HCT116 (cell line): ENCODE measurements at regions not wholly inside any gene's neighbourhood (a gene's known extent, or its start where the extent isn't known, plus 50 kb on each side); places are given as distances from the start of the nearest gene placed in this dataset.

Experiments used
- ATAC-seq: fragments of 200-7000 bp; cut with Tn5 transposase; 2 replicates; pipeline ENCODE4 v1.9.1; 2020; ENCODE audit warnings: mild to moderate bottlenecking, moderate library complexity
- BruUV-seq: library from RNA; stranded (reverse); fragments of 400-500 nt; replicated peaks from 2 replicates; lab custom pipeline; 2021; lab: Mats Ljungman, UMichigan
- CTCF ChIA-PET: fragments of 300-600 bp; sonication (Branson Sonifier 250); formaldehyde crosslinking; loops from one replicate; lab custom pipeline; 2021; ENCODE audit warnings: antibody characterized with exemption; lab: Charles Lee
- POLR2A ChIA-PET: fragments of 300-600, 350-600 bp; sonication (Branson Sonifier 250); formaldehyde crosslinking; loops from one replicate; lab custom pipeline; 2021; ENCODE audit warnings: antibody characterized with exemption; lab: Charles Lee
- RAD21 ChIA-PET, 2 experiments: fragments of 300-600 bp; sonication (Branson Sonifier 250); formaldehyde crosslinking; loops; one replicate each; lab custom pipeline; 2023; ENCODE audit warnings: low total read pairs in 2 of 2; ENCODE audit not compliant: uncharacterized antibody in 2 of 2, unreplicated experiment in 2 of 2, low non-redundant PET in 1 of 2; lab: Charles Lee
- DNase-seq: peaks from one replicate; pipeline ENCODE4 v3.0.0-alpha.2; 2010; ENCODE audit warnings: low read depth, low spot score
- H2AFZ ChIP-seq: fragments of 200-600 bp; shearing (Covaris generic), sonication (generic); 2 replicates; pipeline ENCODE4 v1.6.1; 2017; ENCODE audit warnings: low read depth, mixed run types, mixed read lengths, antibody characterized with exemption, low read length; ENCODE audit not compliant: poor library complexity, severe bottlenecking
- H3K27ac ChIP-seq: 2 replicates; pipeline ENCODE4 v1.5.1; 2012; ENCODE audit warnings: low read depth, low read length
- H3K27me3 ChIP-seq: fragments of 200-600 bp; sonication (generic); 2 replicates; pipeline ENCODE4 v1.6.1; 2016; ENCODE audit warnings: mixed run types, low read length, mixed read lengths; ENCODE audit not compliant: insufficient read depth
- H3K36me3 ChIP-seq, 2 experiments: fragments of 200-500 bp in 1 of 2; fragments of 200-600 bp in 1 of 2; sonication (Bioruptor generic) in 1 of 2; sonication (generic) in 1 of 2; 2 replicates each; pipeline versions ENCODE4 v1.5.1 to v1.6.1; 2014 to 2016; ENCODE audit warnings: low read length in 2 of 2, inconsistent platforms in 1 of 2, mixed read lengths in 1 of 2, mixed run types in 1 of 2; ENCODE audit not compliant: insufficient read depth in 2 of 2, control insufficient read depth in 1 of 2
- H3K4me1 ChIP-seq, 2 experiments: fragments of 200-600 bp in 1 of 2; sonication (generic) in 1 of 2; 2 replicates each; pipeline versions ENCODE4 v1.5.1 to v1.6.1; 2012 to 2017; ENCODE audit warnings: low read length in 2 of 2, inconsistent platforms in 1 of 2, mild to moderate bottlenecking in 1 of 2, mixed read lengths in 1 of 2, mixed run types in 1 of 2, moderate library complexity in 1 of 2; ENCODE audit not compliant: insufficient read depth in 2 of 2, control insufficient read depth in 1 of 2
- H3K4me2 ChIP-seq: fragments of 200-600 bp; sonication (generic); 2 replicates; pipeline ENCODE4 v1.6.1; 2017; ENCODE audit warnings: mixed run types, low read length, mixed read lengths
- H3K4me3 ChIP-seq, 2 experiments: fragments of 200-600 bp in 1 of 2; sonication (generic) in 1 of 2; replicated peaks in 1 of 2; 2 replicates each; pipeline ENCODE4 v1.5.1; 2011 to 2016; ENCODE audit warnings: low read length in 2 of 2, control low read depth in 1 of 2, low read depth in 1 of 2, mild to moderate bottlenecking in 1 of 2, mixed read lengths in 1 of 2, mixed run types in 1 of 2
- H3K79me2 ChIP-seq: fragments of 200-600 bp; sonication (generic); 2 replicates; pipeline ENCODE4 v1.6.1; 2017; ENCODE audit warnings: mild to moderate bottlenecking, mixed run types, low read length, moderate library complexity, mixed read lengths; ENCODE audit not compliant: insufficient read depth
- H3K9ac ChIP-seq: fragments of 200-600 bp; sonication (generic); 2 replicates; pipeline ENCODE4 v1.6.1; 2016; ENCODE audit warnings: low read length, mixed read lengths
- H3K9me2 ChIP-seq: fragments of 200-600 bp; sonication (generic), shearing (Covaris generic); 2 replicates; pipeline ENCODE4 v1.6.1; 2017; ENCODE audit warnings: mixed run types, mild to moderate bottlenecking, moderate library complexity; ENCODE audit not compliant: insufficient read depth
- H3K9me3 ChIP-seq, 2 experiments: fragments of 200-500 bp in 1 of 2; fragments of 200-600 bp in 1 of 2; sonication (Bioruptor generic) in 1 of 2; sonication (generic) in 1 of 2; 2 replicates each; pipeline ENCODE4 v1.6.1; 2014 to 2017; ENCODE audit warnings: low read length in 2 of 2, mixed read lengths in 2 of 2, inconsistent platforms in 1 of 2, low read depth in 1 of 2, mild to moderate bottlenecking in 1 of 2, mixed run types in 1 of 2, moderate library complexity in 1 of 2; ENCODE audit not compliant: control insufficient read depth in 1 of 2, insufficient read depth in 1 of 2
- H4K20me1 ChIP-seq: fragments of 200-600 bp; sonication (generic), shearing (Covaris generic); 2 replicates; pipeline ENCODE4 v1.6.1; 2017; ENCODE audit warnings: mixed run types, mild to moderate bottlenecking, moderate library complexity; ENCODE audit not compliant: insufficient read depth
- ATF3 ChIP-seq: IDR thresholded peaks from 2 replicates; pipeline ENCODE4 v1.6.1; 2012
- CBX3 ChIP-seq: IDR thresholded peaks from 2 replicates; pipeline ENCODE4 v1.6.1; 2012; ENCODE audit warnings: low read depth
- CEBPB ChIP-seq: IDR thresholded peaks from 2 replicates; pipeline ENCODE4 v1.6.1; 2012; ENCODE audit warnings: low read depth
- EGR1 ChIP-seq: IDR thresholded peaks from 2 replicates; pipeline ENCODE4 v1.6.1; 2012; ENCODE audit warnings: low read depth
- ELF1 ChIP-seq: IDR thresholded peaks from 2 replicates; pipeline ENCODE4 v1.6.1; 2012; ENCODE audit warnings: low read depth, borderline replicate concordance
- EZH2 ChIP-seq: fragments of 200-600 bp; sonication (generic); IDR thresholded peaks from 2 replicates; pipeline ENCODE4 v1.6.1; 2017; ENCODE audit warnings: antibody characterized with exemption, mixed run types
- EZH2phosphoT487 ChIP-seq: fragments of 200-600 bp; IDR thresholded peaks from 2 replicates; pipeline ENCODE4 v1.6.1; 2018; ENCODE audit warnings: antibody characterized with exemption, borderline replicate concordance
- FOSL1 ChIP-seq: IDR thresholded peaks from 2 replicates; pipeline ENCODE4 v1.6.1; 2012; ENCODE audit warnings: low read depth
- JUND ChIP-seq: IDR thresholded peaks from 2 replicates; pipeline ENCODE4 v1.6.1; 2012
- MAX ChIP-seq: IDR thresholded peaks from 2 replicates; pipeline ENCODE4 v1.6.1; 2012
- POLR2A ChIP-seq: IDR thresholded peaks from 2 replicates; pipeline ENCODE4 v1.7.0; 2011; ENCODE audit warnings: borderline replicate concordance; ENCODE audit not compliant: insufficient read depth, insufficient read length; ENCODE audit errors: extremely low read depth
- RAD21 ChIP-seq: IDR thresholded peaks from 2 replicates; pipeline ENCODE4 v1.6.1; 2012; ENCODE audit warnings: low read depth, mild to moderate bottlenecking
- REST ChIP-seq: IDR thresholded peaks from 2 replicates; pipeline ENCODE4 v1.6.1; 2012; ENCODE audit warnings: low read depth
- SP1 ChIP-seq: IDR thresholded peaks from 2 replicates; pipeline ENCODE4 v1.6.1; 2012; ENCODE audit warnings: low read depth
- SRF ChIP-seq: IDR thresholded peaks from 2 replicates; pipeline ENCODE4 v1.6.1; 2012; ENCODE audit warnings: low read depth
- TCF7L2 ChIP-seq: IDR thresholded peaks from 2 replicates; pipeline ENCODE4 v1.7.0; 2011; ENCODE audit warnings: borderline replicate concordance, inconsistent platforms; ENCODE audit not compliant: insufficient read depth, insufficient read length; ENCODE audit errors: extremely low read depth
- intact Hi-C: fragments of 100-400 bp; cut with micrococcal nuclease; formaldehyde crosslinking; loops from 2 replicates; pipeline ENCODE4 v1.10.0; 2022
- TF ChIP-seq, protein P1 (sequence below), 3 experiments: fragments of 200-600 bp in 1 of 3; sonication (generic) in 1 of 3; IDR thresholded peaks in 2 of 3; conservative IDR thresholded peaks in 1 of 3; 2 replicates each; pipeline ENCODE4 v1.5.1; 2012 to 2017; ENCODE audit warnings: low read depth in 2 of 3, low read length in 2 of 3, antibody characterized with exemption in 1 of 3, borderline replicate concordance in 1 of 3, control low read depth in 1 of 3, mild to moderate bottlenecking in 1 of 3, mixed read lengths in 1 of 3, mixed run types in 1 of 3, moderate library complexity in 1 of 3; ENCODE audit not compliant: insufficient read depth in 1 of 3

GRCh38 chr4:106594291-106594952, 225.8 kb upstream of the GIMD1 start:
- H3K79me2 ChIP-seq, result no peaks in the 10 kb centered on the region
- ChIA-PET RAD21 (no interaction called here), POLR2A (no interaction called here), CTCF (no interaction called here)
- no peaks in the 10 kb centered on the region for H3K36me3 ChIP-seq
- no peak overlapping the region for H3K4me3 ChIP-seq
- H3K4me2 ChIP-seq, result no peak overlapping the region
- DNase-seq (no peak), ATAC-seq (no peak)
- BruUV-seq, result no TSS peak
- intact Hi-C loops, result no loop called here
- H3K9me3 ChIP-seq, result no peaks in the 10 kb centered on the region
- H2AFZ ChIP-seq, result no peak overlapping the region
- H4K20me1 ChIP-seq, result no peaks in the 10 kb centered on the region
- no peaks in the 10 kb centered on the region for H3K27me3 ChIP-seq
- H3K9ac ChIP-seq, result no peak overlapping the region
- no peaks in the 10 kb centered on the region for H3K9me2 ChIP-seq
- H3K27ac ChIP-seq, result no peak overlapping the region
- TF ChIP-seq CBX3 (no peak), TCF7L2 (no peak)
- TF ChIP-seq, protein P1, sequence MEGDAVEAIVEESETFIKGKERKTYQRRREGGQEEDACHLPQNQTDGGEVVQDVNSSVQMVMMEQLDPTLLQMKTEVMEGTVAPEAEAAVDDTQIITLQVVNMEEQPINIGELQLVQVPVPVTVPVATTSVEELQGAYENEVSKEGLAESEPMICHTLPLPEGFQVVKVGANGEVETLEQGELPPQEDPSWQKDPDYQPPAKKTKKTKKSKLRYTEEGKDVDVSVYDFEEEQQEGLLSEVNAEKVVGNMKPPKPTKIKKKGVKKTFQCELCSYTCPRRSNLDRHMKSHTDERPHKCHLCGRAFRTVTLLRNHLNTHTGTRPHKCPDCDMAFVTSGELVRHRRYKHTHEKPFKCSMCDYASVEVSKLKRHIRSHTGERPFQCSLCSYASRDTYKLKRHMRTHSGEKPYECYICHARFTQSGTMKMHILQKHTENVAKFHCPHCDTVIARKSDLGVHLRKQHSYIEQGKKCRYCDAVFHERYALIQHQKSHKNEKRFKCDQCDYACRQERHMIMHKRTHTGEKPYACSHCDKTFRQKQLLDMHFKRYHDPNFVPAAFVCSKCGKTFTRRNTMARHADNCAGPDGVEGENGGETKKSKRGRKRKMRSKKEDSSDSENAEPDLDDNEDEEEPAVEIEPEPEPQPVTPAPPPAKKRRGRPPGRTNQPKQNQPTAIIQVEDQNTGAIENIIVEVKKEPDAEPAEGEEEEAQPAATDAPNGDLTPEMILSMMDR (IDR thresholded peaks at IDR 0.05 in 2 of 3, conservative IDR thresholded peaks at IDR 0.05 in 1 of 3; ENCODE audit: borderline replicate concordance in 1 of 3, insufficient read depth in 1 of 3, low read depth in 2 of 3, low read length in 2 of 3), result no peak
- no peaks in the 10 kb centered on the region for H3K4me1 ChIP-seq

DNA sequence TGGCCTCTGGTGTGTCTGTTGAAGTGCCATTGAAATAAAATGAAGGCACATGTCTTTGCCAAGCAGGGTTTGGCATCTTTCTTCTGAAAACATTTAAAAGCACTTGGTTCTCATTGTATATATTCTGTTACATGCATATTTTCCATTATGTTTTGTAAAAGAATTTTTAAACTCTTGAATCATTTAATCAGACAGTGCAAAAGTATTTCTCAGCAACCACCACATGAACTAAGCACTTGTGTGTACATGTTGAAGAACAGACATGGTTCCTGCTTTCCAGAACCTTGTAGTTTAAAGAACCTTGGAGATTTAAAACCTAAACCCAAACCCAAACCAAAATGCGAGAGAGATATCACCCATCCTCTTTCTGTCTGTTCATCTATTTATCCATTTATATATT, 220.3 kb upstream of the GIMD1 start:
- Histone ChIP-seq H3K36me3 (no peaks in the 10 kb centered on the region), H3K27me3 (no peaks in the 10 kb centered on the region), H2AFZ (no peak overlapping the region), H3K4me2 (no peak overlapping the region), H3K27ac (no peak overlapping the region), H3K4me1 (peaks cover 0 to 9% of the 10 kb centered on the region in 2 experiments; a peak in 3 of 4 replicates), H3K79me2 (no peaks in the 10 kb centered on the region), H4K20me1 (no peaks in the 10 kb centered on the region), H3K9me3 (no peaks in the 10 kb centered on the region), H3K9me2 (no peaks in the 10 kb centered on the region), H3K4me3 (no peak overlapping the region), H3K9ac (no peak overlapping the region)
- ChIA-PET RAD21 (no interaction called here), POLR2A (no interaction called here), CTCF (no interaction called here)
- ATAC-seq (no peak), DNase-seq (no peak)
- BruUV-seq, result no TSS peak
- intact Hi-C loops, result no loop called here
- TF ChIP-seq SP1 (no peak), POLR2A (no peak), REST (no peak), MAX (no peak), JUND (no peak), RAD21 (no peak), ELF1 (no peak), CBX3 (no peak), EZH2 (no peak), FOSL1 (no peak), ATF3 (no peak), CEBPB (no peak), EGR1 (no peak), EZH2phosphoT487 (no peak), SRF (no peak)
